Erythroblast (primary cell): ENCODE measurements at regions not wholly inside any gene's neighbourhood (a gene's known extent, or its start where the extent isn't known, plus 50 kb on each side); places are given as distances from the start of the nearest gene placed in this dataset.
"Not testable (repeated sequence)": the region's sequence is repeated elsewhere in the genome, so short reads cannot be mapped to it uniquely, and the experiment has no call there.

Experiments
- GATA1 ChIP-seq: IDR thresholded peaks from 2 replicates; pipeline ENCODE4 v1.6.1; 2011; ENCODE audit warnings: low read depth, mild to moderate bottlenecking, control low read depth, low read length, moderate library complexity
- POLR2A ChIP-seq: IDR thresholded peaks from 2 replicates; pipeline ENCODE4 v1.6.1; 2011; ENCODE audit warnings: mild to moderate bottlenecking, low read length

DNA sequence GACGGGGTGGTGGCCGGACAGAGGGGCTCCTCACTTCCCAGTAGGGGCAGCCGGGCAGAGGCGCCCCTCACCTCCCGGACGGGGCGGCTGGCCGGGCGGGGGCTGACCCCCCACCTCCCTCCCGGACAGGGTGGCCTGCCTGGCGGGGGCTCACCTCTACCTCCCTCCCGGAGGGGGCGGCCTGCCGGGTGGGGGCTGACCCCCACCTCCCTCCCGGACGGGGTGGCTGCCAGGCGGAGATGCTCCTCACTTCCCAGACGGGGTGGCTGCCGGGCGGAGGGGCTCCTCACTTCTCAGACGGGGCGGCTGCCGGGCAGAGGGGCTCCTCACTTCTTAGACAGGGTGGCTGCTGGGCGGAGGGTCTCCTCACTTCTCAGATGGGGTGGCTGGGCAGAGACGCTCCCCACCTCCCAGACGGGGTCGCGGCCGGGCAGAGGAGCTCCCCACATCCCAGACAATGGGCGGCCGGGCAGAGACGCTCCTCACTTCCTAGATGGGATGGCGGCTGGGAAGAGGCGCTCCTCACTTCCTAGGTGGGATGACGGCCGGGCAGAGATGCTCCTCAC lies 239.8 kb downstream of the AASDHPPT start:
- not testable (repeated sequence) for TF ChIP-seq POLR2A, GATA1
